ENCODE measurements at regions not wholly inside any gene's neighbourhood (a gene's known extent, or its start where the extent isn't known, plus 50 kb on each side); places are given as distances from the start of the nearest gene placed in this dataset.
A peak's percentile ranks its signal among the peaks of the same experiment; 100 is the strongest.

DNA sequence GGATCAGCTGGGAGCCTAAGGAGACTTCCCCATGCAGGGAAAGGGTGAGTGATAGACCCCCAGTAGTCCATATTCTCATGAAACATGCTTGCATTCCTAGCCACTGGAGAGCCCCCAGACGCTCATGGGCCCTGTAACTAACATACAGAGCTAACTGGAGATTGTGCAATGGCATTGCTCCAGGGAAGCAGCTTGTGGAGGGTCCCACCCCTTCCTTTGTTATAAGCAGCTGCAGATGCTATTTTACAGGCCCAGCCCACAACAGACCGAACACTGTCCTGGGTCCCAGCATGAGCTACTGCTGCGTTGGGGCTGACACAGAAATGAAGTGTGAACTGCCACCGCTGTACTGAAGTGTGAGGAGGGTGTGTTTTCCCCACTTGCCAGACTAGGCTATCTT is 1465.7 kb upstream of the DIAPH2 start:
- Histone ChIP-seq H3K4me3 (ENCODE audit: low read depth, low read length, poor library complexity, severe bottlenecking) (no peak overlapping the region), H3K36me3 (ENCODE audit: insufficient read depth, low read length, poor library complexity, severe bottlenecking) (no peaks in the 10 kb centered on the region), H3K9me3 (ENCODE audit: low read depth, low read length, poor library complexity, severe bottlenecking) (no peaks in the 10 kb centered on the region), H3K27me3 (replicated peaks; ENCODE audit: insufficient read depth, low read depth, low read length, poor library complexity) (no peaks in the 10 kb centered on the region), H3K27ac (ENCODE audit: low read depth, low read length, poor library complexity, severe bottlenecking) (no peak overlapping the region), H3K4me1 (ENCODE audit: insufficient read depth, low read length, poor library complexity, severe bottlenecking) (no peaks in the 10 kb centered on the region)
- intact Hi-C loops (cut with micrococcal nuclease; ENCODE audit: unreplicated experiment): no loop called here
- DNase-seq (ENCODE audit: low spot score): no peak
- BruUV-seq (replicated peaks): no TSS peak
- ChIA-PET CTCF (no interaction called here), POLR2A (ENCODE audit: low non-redundant PET) (no interaction called here)
- TF ChIP-seq, protein P1, sequence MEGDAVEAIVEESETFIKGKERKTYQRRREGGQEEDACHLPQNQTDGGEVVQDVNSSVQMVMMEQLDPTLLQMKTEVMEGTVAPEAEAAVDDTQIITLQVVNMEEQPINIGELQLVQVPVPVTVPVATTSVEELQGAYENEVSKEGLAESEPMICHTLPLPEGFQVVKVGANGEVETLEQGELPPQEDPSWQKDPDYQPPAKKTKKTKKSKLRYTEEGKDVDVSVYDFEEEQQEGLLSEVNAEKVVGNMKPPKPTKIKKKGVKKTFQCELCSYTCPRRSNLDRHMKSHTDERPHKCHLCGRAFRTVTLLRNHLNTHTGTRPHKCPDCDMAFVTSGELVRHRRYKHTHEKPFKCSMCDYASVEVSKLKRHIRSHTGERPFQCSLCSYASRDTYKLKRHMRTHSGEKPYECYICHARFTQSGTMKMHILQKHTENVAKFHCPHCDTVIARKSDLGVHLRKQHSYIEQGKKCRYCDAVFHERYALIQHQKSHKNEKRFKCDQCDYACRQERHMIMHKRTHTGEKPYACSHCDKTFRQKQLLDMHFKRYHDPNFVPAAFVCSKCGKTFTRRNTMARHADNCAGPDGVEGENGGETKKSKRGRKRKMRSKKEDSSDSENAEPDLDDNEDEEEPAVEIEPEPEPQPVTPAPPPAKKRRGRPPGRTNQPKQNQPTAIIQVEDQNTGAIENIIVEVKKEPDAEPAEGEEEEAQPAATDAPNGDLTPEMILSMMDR (conservative IDR thresholded peaks at IDR 0.05; ENCODE audit: low read depth, low read length): no peak
- TF ChIP-seq EZH2 (IDR thresholded peaks at IDR 0.05; ENCODE audit: borderline replicate concordance, low read depth, low read length, poor library complexity, severe bottlenecking): no peak

GRCh38 chrX:95248386-95248785 is 1436.3 kb upstream of the DIAPH2 start:
- H3K27ac ChIP-seq (ENCODE audit: low read depth, low read length, poor library complexity, severe bottlenecking): no peak overlapping the region
- H3K4me3 ChIP-seq (ENCODE audit: low read depth, low read length, poor library complexity, severe bottlenecking): no peak overlapping the region
- H3K36me3 ChIP-seq (ENCODE audit: insufficient read depth, low read length, poor library complexity, severe bottlenecking): no peaks in the 10 kb centered on the region
- no peak for DNase-seq (ENCODE audit: low spot score)
- CTCF ChIA-PET: no interaction called here
- H3K27me3 ChIP-seq (replicated peaks; ENCODE audit: insufficient read depth, low read depth, low read length, poor library complexity): no peaks in the 10 kb centered on the region
- H3K4me1 ChIP-seq (ENCODE audit: insufficient read depth, low read length, poor library complexity, severe bottlenecking): no peaks in the 10 kb centered on the region
- BruUV-seq (replicated peaks): no TSS peak
- intact Hi-C loops (cut with micrococcal nuclease; ENCODE audit: unreplicated experiment): no loop called here
- POLR2A ChIA-PET (ENCODE audit: low non-redundant PET): no interaction called here
- TF ChIP-seq, protein P1 (conservative IDR thresholded peaks at IDR 0.05; ENCODE audit: low read depth, low read length): no peak
- TF ChIP-seq EZH2 (IDR thresholded peaks at IDR 0.05; ENCODE audit: borderline replicate concordance, low read depth, low read length, poor library complexity, severe bottlenecking): no peak
- peaks cover 5% of the 10 kb centered on the region for H3K9me3 ChIP-seq (ENCODE audit: low read depth, low read length, poor library complexity, severe bottlenecking)

GRCh38 chrX:95290455-95290854 is 1394.2 kb upstream of the DIAPH2 start:
- intact Hi-C loops (cut with micrococcal nuclease; ENCODE audit: unreplicated experiment): no loop called here
- no peaks in the 10 kb centered on the region for H3K27me3 ChIP-seq (replicated peaks; ENCODE audit: insufficient read depth, low read depth, low read length, poor library complexity)
- ChIA-PET POLR2A (ENCODE audit: low non-redundant PET) (no interaction called here), CTCF (no interaction called here)
- H3K9me3 ChIP-seq (ENCODE audit: low read depth, low read length, poor library complexity, severe bottlenecking): no peaks in the 10 kb centered on the region
- no TSS peak for BruUV-seq (replicated peaks)
- no peak overlapping the region for H3K27ac ChIP-seq (ENCODE audit: low read depth, low read length, poor library complexity, severe bottlenecking)
- H3K4me1 ChIP-seq (ENCODE audit: insufficient read depth, low read length, poor library complexity, severe bottlenecking): no peaks in the 10 kb centered on the region
- TF ChIP-seq, protein P1 (conservative IDR thresholded peaks at IDR 0.05; ENCODE audit: low read depth, low read length): no peak
- TF ChIP-seq EZH2 (IDR thresholded peaks at IDR 0.05; ENCODE audit: borderline replicate concordance, low read depth, low read length, poor library complexity, severe bottlenecking): no peak
- no peaks in the 10 kb centered on the region for H3K36me3 ChIP-seq (ENCODE audit: insufficient read depth, low read length, poor library complexity, severe bottlenecking)
- no peak overlapping the region for H3K4me3 ChIP-seq (ENCODE audit: low read depth, low read length, poor library complexity, severe bottlenecking)
- DNase-seq (ENCODE audit: low spot score): peak; percentile 1

Data from A673 (cell line).